Superior temporal gyrus (tissue), 1 donor: ENCODE measurements at regions not wholly inside any gene's neighbourhood (a gene's known extent, or its start where the extent isn't known, plus 50 kb on each side); places are given as distances from the start of the nearest gene placed in this dataset.
"Not testable (repeated sequence)": the region's sequence is repeated elsewhere in the genome, so short reads cannot be mapped to it uniquely, and the experiment has no call there.

Experiments used
- DNase-seq: peaks from one replicate; pipeline ENCODE4 v3.0.0-alpha.2; 2016; ENCODE audit errors: extremely low spot score

GRCh38 chr9:41018948-41019347 is 109.5 kb downstream of the FOXD4L6 start:
- DNase-seq, result not testable (repeated sequence)

- DNase-seq, result not testable (repeated sequence)
Measured at GRCh38 chr9:41016699-41017098, 111.8 kb downstream of the FOXD4L6 start.

GRCh38 chr9:40999952-41000700 is 128.4 kb downstream of the FOXD4L6 start:
- DNase-seq, result not testable (repeated sequence)

- DNase-seq, result not testable (repeated sequence)
Measured at GRCh38 chr9:40995490-40995889, 133.0 kb downstream of the FOXD4L6 start.

GRCh38 chr9:40993842-40994241 is 134.6 kb downstream of the FOXD4L6 start:
- not testable (repeated sequence) for DNase-seq

- DNase-seq, result not testable (repeated sequence)
Measured at GRCh38 chr9:40993375-40993774, 135.1 kb downstream of the FOXD4L6 start.

GRCh38 chr9:40992472-40992821 is 136.0 kb downstream of the FOXD4L6 start:
- DNase-seq, result not testable (repeated sequence)

- peak; percentile 100 for DNase-seq
Measured at GRCh38 chr9:40991741-40992471, 136.6 kb downstream of the FOXD4L6 start.

GRCh38 chr9:40991100-40991740 is 137.3 kb downstream of the FOXD4L6 start:
- DNase-seq, result peak; percentile 64

GRCh38 chr9:40986332-40986731 is 142.1 kb downstream of the FOXD4L6 start:
- DNase-seq, result not testable (repeated sequence)

GRCh38 chr9:40975351-40975750 is 153.1 kb downstream of the FOXD4L6 start:
- not testable (repeated sequence) for DNase-seq

- not testable (repeated sequence) for DNase-seq
Measured at GRCh38 chr9:40974912-40975311, 153.6 kb downstream of the FOXD4L6 start.

- DNase-seq, result not testable (repeated sequence)
Measured at GRCh38 chr9:40971773-40972172, 156.7 kb downstream of the FOXD4L6 start.

- DNase-seq, result not testable (repeated sequence)
Measured at GRCh38 chr9:40970340-40970739, 158.1 kb downstream of the FOXD4L6 start.

- not testable (repeated sequence) for DNase-seq
Measured at GRCh38 chr9:40962461-40962860, 166.0 kb downstream of the FOXD4L6 start.

- not testable (repeated sequence) for DNase-seq
Measured at GRCh38 chr9:40951876-40952494, 176.5 kb downstream of the FOXD4L6 start.

- DNase-seq, result not testable (repeated sequence)
Measured at GRCh38 chr9:40946228-40946627, 182.3 kb downstream of the FOXD4L6 start.

- DNase-seq, result not testable (repeated sequence)
Measured at GRCh38 chr9:40942730-40943129, 185.8 kb downstream of the FOXD4L6 start.

GRCh38 chr9:40939888-40940209 is 188.6 kb downstream of the FOXD4L6 start:
- DNase-seq, result not testable (repeated sequence)

GRCh38 chr9:40939201-40939887 is 189.1 kb downstream of the FOXD4L6 start:
- DNase-seq, result not testable (repeated sequence)

GRCh38 chr9:40935336-40935735 is 193.1 kb downstream of the FOXD4L6 start:
- no peak for DNase-seq
